Activated T-cell treated with anti-CD3 and anti-CD28 coated beads, Interleukin-2, amount 50 U/mL, for 48 hours (primary cell): ENCODE measurements at regions not wholly inside any gene's neighbourhood (a gene's known extent, or its start where the extent isn't known, plus 50 kb on each side); places are given as distances from the start of the nearest gene placed in this dataset.

Experiments used
- DNase-seq, 2 experiments: peaks; one replicate each; pipeline ENCODE4 v3.0.0-alpha.2; 2020

GRCh38 chr4:155107059-155107458, 101.4 kb upstream of the NPY2R start:
- no peak for DNase-seq

GRCh38 chr4:155114790-155115189, 93.6 kb upstream of the NPY2R start:
- no peak for DNase-seq

- no peak for DNase-seq
These were observed 89.4 kb upstream of the NPY2R start for GRCh38 chr4:155119006-155119405.

GRCh38 chr4:155120536-155120935, 87.9 kb upstream of the NPY2R start:
- no peak for DNase-seq

- DNase-seq, result no peak
These were observed 86.1 kb upstream of the NPY2R start for GRCh38 chr4:155122382-155122781.

GRCh38 chr4:155134136-155134535, 74.3 kb upstream of the NPY2R start:
- DNase-seq, result no peak

- no peak for DNase-seq
These were observed 67.5 kb upstream of the NPY2R start for GRCh38 chr4:155140889-155141288.

- no peak for DNase-seq
These were observed 64.9 kb upstream of the NPY2R start for GRCh38 chr4:155143512-155143911.
